ENCODE measurements at regions not wholly inside any gene's neighbourhood (a gene's known extent, or its start where the extent isn't known, plus 50 kb on each side); places are given as distances from the start of the nearest gene placed in this dataset.

DNA sequence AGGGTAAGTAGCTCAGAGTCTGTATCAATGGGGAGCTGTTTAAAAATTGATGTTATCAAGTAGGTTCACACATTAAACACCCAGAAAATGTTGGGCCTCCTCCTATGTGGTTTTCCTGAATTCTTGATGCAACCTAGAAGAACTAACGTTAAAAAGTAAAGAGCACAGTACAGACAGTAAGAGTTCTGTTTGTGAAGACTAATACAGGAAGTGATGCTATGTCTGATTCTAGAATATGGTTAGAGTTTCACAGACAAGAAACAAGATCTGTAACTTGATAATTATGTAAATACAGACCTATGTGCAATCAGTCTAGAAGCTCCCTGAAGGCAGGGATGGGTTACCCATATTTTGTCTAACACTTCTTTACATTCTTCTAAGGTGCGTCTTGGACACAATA, 214.9 kb upstream of the BTG1 start:
- Mint-ChIP-seq H3K27me3 (ENCODE audit: unreplicated experiment) (no peaks in the 10 kb centered on the region), H3K4me1 (ENCODE audit: unreplicated experiment) (peaks cover 10% of the 10 kb centered on the region), H3K27ac (ENCODE audit: unreplicated experiment) (no peak overlapping the region), H3K9me3 (ENCODE audit: unreplicated experiment) (no peaks in the 10 kb centered on the region), H3K36me3 (ENCODE audit: low read depth, unreplicated experiment) (no peaks in the 10 kb centered on the region), H3K4me3 (ENCODE audit: unreplicated experiment) (no peak overlapping the region)
- TF ChIP-seq CTCF (IDR thresholded peaks at IDR 0.05; ENCODE audit: unreplicated experiment) = no peak
- no peak for DNase-seq (ENCODE audit: low spot score)

GRCh38 chr12:92359581-92360209, 214.0 kb upstream of the BTG1 start:
- Mint-ChIP-seq H3K27ac (ENCODE audit: unreplicated experiment) (no peak overlapping the region), H3K4me1 (ENCODE audit: unreplicated experiment) (peaks cover 9% of the 10 kb centered on the region), H3K4me3 (ENCODE audit: unreplicated experiment) (no peak overlapping the region), H3K27me3 (ENCODE audit: unreplicated experiment) (no peaks in the 10 kb centered on the region), H3K36me3 (ENCODE audit: low read depth, unreplicated experiment) (no peaks in the 10 kb centered on the region), H3K9me3 (ENCODE audit: unreplicated experiment) (no peaks in the 10 kb centered on the region)
- no peak for DNase-seq (ENCODE audit: low spot score)
- TF ChIP-seq CTCF (IDR thresholded peaks at IDR 0.05; ENCODE audit: unreplicated experiment) = no peak

DNA sequence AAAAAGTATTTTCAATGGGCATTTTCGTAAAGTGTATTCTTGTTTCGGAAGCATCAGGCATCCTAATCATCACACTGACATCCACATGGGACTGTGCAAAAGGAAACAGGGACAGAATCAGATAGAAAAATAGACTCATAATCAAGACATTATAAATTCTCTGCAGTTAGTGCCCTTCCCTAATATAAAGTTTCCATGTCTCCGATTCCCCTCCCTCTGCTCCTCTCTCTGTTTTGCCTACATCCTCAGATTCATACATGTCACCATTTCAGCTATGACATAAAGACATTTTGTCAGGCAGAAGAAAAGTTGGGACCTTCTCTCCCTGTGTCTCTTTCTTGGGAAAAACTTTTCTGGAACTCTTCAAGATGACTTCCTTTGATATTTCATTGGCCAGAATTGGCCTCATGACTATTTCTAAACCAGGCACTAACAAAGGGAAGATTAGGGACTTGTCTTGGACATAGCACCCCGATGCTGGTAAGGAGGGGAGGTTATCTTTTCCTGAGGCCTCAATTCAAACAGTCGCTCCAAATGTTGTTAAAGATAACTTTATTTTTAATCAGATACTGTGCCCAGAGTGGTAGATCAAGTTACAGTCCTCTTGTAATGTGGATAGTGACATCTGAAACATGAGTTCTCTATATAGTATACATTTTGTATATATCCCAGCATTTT, 212.1 kb upstream of the BTG1 start:
- Mint-ChIP-seq H3K27me3 (ENCODE audit: unreplicated experiment) (no peaks in the 10 kb centered on the region), H3K27ac (ENCODE audit: unreplicated experiment) (no peak overlapping the region), H3K36me3 (ENCODE audit: low read depth, unreplicated experiment) (no peaks in the 10 kb centered on the region), H3K4me1 (ENCODE audit: unreplicated experiment) (no peaks in the 10 kb centered on the region), H3K4me3 (ENCODE audit: unreplicated experiment) (no peak overlapping the region), H3K9me3 (ENCODE audit: unreplicated experiment) (no peaks in the 10 kb centered on the region)
- no peak for DNase-seq (ENCODE audit: low spot score)
- TF ChIP-seq CTCF (IDR thresholded peaks at IDR 0.05; ENCODE audit: unreplicated experiment) = no peak

DNA sequence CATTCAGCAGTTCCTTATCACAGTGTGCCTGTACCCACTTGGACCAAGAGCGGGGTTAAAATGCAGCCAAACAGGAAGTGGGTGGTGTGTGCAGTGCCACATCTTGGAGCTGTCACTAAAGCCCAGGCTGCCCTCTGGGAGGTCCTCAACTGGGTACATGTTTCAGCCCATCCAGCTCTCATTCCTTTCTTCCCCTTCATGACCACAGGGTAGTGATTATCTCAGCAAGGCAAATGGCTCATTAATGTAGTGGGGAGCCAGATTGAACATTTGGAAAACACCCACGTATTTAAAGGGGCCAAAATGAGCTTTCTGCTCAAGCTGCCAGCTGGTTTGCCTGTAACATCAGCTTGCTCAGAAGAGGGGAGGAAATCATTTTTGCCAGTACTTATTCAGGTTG, 210.8 kb upstream of the BTG1 start:
- no peak overlapping the region for H3K27ac Mint-ChIP-seq (ENCODE audit: unreplicated experiment)
- no peaks in the 10 kb centered on the region for H3K36me3 Mint-ChIP-seq (ENCODE audit: low read depth, unreplicated experiment)
- H3K4me3 Mint-ChIP-seq (ENCODE audit: unreplicated experiment) = no peak overlapping the region

More for the DNA sequence above, 210.8 kb upstream of the BTG1 start:
- no peak for DNase-seq (ENCODE audit: low spot score)
- no peaks in the 10 kb centered on the region for H3K27me3 Mint-ChIP-seq (ENCODE audit: unreplicated experiment)
- TF ChIP-seq CTCF (IDR thresholded peaks at IDR 0.05; ENCODE audit: unreplicated experiment) = no peak
- H3K4me1 Mint-ChIP-seq (ENCODE audit: unreplicated experiment) = no peaks in the 10 kb centered on the region
- no peaks in the 10 kb centered on the region for H3K9me3 Mint-ChIP-seq (ENCODE audit: unreplicated experiment)
